ENCODE measurements at regions not wholly inside any gene's neighbourhood (a gene's known extent, or its start where the extent isn't known, plus 50 kb on each side); places are given as distances from the start of the nearest gene placed in this dataset.

DNA sequence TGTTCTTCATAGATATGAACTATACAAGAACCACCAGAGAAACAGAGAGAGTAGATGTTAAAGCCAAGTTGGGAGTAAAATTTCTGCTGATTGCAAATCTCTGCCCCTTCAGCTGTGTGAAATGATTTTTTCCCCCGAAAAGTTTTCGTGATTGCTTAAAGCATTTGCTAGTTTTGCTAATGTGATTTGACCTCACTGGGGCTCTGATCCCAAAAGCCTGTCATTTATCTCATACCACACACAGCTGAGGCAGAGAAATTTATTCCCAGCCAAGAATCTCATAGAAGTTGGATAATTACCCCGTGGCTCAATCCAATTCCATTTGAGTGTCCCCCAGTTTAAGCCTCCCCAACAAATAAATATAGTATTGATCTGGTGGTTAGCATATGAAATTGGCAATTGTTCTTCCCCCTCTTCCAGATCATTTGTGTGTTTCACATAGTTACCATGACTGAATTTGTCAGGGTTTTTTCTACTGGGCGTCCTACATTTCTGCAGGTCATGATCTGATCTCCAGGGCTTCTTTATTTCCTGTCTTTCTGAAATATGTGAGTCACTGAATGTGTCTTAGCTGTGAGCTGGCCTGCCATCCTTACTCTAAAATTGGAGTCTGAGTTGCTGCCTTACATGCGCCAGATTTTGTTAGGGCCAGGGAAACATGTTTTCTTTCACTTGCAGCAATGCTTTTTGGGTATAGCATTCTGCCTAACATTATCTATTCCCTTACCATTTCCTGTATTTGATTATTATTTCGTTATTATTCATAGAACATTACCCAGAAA lies 167.5 kb upstream of the FRMPD4 start:
- TF ChIP-seq, protein P1, sequence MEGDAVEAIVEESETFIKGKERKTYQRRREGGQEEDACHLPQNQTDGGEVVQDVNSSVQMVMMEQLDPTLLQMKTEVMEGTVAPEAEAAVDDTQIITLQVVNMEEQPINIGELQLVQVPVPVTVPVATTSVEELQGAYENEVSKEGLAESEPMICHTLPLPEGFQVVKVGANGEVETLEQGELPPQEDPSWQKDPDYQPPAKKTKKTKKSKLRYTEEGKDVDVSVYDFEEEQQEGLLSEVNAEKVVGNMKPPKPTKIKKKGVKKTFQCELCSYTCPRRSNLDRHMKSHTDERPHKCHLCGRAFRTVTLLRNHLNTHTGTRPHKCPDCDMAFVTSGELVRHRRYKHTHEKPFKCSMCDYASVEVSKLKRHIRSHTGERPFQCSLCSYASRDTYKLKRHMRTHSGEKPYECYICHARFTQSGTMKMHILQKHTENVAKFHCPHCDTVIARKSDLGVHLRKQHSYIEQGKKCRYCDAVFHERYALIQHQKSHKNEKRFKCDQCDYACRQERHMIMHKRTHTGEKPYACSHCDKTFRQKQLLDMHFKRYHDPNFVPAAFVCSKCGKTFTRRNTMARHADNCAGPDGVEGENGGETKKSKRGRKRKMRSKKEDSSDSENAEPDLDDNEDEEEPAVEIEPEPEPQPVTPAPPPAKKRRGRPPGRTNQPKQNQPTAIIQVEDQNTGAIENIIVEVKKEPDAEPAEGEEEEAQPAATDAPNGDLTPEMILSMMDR (IDR thresholded peaks at IDR 0.05) = no peak
- TF ChIP-seq EP300 (IDR thresholded peaks at IDR 0.05) (no peak), POLR2A (IDR thresholded peaks at IDR 0.05) (no peak), POLR2AphosphoS5 (IDR thresholded peaks at IDR 0.05) (no peak)

Measured in sigmoid colon (tissue), 4 donors.